DOHH2 (cell line): ENCODE measurements at regions not wholly inside any gene's neighbourhood (a gene's known extent, or its start where the extent isn't known, plus 50 kb on each side); places are given as distances from the start of the nearest gene placed in this dataset.

Source experiments
- CTCF ChIP-seq: fragments of 200-600 bp; sonication (generic); IDR thresholded peaks from one replicate; pipeline ENCODE4 v1.5.1; 2014; ENCODE audit warnings: antibody characterized with exemption, mild to moderate bottlenecking, low read depth, low read length; ENCODE audit not compliant: poor library complexity, severe bottlenecking
- EZH2phosphoT487 ChIP-seq: fragments of 200-600 bp; sonication (generic); IDR thresholded peaks from 2 replicates; pipeline ENCODE4 v1.6.1; 2017; ENCODE audit warnings: borderline replicate concordance, mild to moderate bottlenecking, antibody characterized with exemption, low read length, moderate library complexity, mixed read lengths

DNA sequence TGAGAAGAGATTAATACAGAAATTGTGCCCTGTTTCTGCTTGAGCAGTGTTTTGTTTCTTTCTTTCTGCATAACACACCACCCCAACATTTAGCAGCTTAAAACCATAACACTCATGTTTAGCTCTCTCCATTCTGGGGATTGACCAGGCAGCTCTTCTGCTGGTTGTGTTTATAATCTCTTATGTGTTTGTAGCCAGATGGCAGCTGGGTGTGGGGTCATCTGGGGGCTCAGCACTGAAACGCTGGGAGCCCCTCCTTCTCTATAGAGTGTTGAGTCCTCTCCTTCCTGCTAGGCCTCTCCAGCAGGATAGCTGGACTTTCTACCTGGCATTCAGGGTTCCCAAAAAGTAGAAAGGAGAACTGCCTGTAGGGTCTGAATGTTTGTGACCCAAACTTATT, 270.6 kb downstream of the TTC8 start:
- TF ChIP-seq CTCF (no peak), EZH2phosphoT487 (no peak)
